ENCODE measurements at regions not wholly inside any gene's neighbourhood (a gene's known extent, or its start where the extent isn't known, plus 50 kb on each side); places are given as distances from the start of the nearest gene placed in this dataset.

DNA sequence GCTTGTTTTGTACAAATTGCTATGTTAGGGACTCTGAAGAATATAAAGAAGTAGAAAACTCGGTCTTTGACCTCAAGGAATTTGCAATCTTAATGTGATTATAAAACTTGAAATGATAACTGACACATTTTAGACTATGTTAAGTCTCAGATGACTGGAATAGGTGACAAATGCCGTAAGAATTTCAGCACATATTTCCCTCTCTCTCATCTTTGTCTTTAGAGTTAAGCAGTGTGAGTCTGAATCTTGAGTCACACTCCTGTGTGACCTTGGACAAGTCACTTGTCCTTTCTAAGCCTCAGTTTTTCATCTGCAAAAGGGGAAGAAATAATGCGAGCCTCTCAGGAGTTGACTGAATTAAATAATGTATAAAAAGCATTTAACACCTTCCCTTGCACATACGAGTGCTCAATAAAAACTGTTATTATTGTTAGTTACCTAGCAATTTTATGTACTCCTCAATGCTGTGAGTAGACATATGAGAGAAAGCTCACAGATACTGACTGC, 103.7 kb downstream of the DYRK2 start:
- CTCF ChIA-PET, result no interaction called here

DNA sequence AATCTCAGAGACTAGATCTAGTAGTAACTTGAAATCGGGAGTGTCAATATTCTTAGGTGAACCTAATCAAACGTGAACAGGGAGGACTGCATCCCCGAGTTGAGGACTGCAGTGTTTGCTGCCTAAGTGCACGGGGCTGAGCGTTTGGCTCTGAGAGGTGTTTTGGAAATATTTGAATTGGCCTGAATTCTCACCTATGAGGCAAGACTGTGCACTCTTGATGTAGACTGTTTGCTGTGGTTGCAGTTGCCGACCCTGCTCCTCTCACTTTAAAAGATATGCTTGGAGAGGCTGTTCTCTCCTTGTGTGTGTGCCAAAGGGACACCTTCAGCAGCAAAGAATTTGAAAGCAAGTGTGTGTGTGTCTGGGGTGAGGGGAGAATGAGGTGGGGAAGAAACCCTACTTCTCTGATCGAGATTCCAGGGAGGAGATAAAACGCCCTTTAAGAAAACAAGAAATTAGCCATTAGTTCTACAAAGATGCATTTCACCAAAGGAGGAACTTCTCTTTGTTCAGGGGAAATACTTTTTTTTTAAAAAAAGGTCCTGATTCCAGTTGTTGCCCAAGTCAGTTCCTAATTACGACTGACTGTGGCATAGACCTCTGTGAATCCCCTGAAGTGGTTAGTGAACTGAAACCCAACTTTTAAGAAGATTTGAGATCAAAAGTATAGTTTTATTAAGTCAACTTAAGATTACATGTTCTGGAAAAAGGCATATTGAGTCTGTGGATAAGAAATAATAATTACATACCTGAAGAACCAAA, 106.6 kb downstream of the DYRK2 start:
- Mint-ChIP-seq H3K4me3 (no peak overlapping the region), H3K36me3 (ENCODE audit: low read depth) (no peaks in the 10 kb centered on the region), H3K4me1 (peaks cover 25% of the 10 kb centered on the region), H3K27me3 (peaks cover 2% of the 10 kb centered on the region), H3K27ac (no peak overlapping the region), H3K9me3 (no peaks in the 10 kb centered on the region)
- TF ChIP-seq, protein P1, sequence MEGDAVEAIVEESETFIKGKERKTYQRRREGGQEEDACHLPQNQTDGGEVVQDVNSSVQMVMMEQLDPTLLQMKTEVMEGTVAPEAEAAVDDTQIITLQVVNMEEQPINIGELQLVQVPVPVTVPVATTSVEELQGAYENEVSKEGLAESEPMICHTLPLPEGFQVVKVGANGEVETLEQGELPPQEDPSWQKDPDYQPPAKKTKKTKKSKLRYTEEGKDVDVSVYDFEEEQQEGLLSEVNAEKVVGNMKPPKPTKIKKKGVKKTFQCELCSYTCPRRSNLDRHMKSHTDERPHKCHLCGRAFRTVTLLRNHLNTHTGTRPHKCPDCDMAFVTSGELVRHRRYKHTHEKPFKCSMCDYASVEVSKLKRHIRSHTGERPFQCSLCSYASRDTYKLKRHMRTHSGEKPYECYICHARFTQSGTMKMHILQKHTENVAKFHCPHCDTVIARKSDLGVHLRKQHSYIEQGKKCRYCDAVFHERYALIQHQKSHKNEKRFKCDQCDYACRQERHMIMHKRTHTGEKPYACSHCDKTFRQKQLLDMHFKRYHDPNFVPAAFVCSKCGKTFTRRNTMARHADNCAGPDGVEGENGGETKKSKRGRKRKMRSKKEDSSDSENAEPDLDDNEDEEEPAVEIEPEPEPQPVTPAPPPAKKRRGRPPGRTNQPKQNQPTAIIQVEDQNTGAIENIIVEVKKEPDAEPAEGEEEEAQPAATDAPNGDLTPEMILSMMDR (IDR thresholded peaks at IDR 0.05), result no peak
- no peak for DNase-seq
- ATAC-seq (ENCODE audit: low read depth), result no peak
- ChIA-PET CTCF (no interaction called here), POLR2A (no interaction called here)
- intact Hi-C loops (cut with micrococcal nuclease), result loop anchor here (5.0 kb wide), 2 partner anchors 187 to 313 kb away; no protein-coding TSS in a partner anchor

More for the DNA sequence above, 103.7 kb downstream of the DYRK2 start:
- DNase-seq, result no peak
- TF ChIP-seq, protein P1 (IDR thresholded peaks at IDR 0.05), result no peak
- Mint-ChIP-seq H3K9me3 (no peaks in the 10 kb centered on the region), H3K4me3 (no peak overlapping the region), H3K27me3 (peaks cover 2% of the 10 kb centered on the region), H3K27ac (no peak overlapping the region), H3K4me1 (peaks cover 11% of the 10 kb centered on the region), H3K36me3 (ENCODE audit: low read depth) (no peaks in the 10 kb centered on the region)
- intact Hi-C loops (cut with micrococcal nuclease), result no loop called here
- POLR2A ChIA-PET, result interaction anchor here (0.5 kb wide), 1 partner anchor 532 kb away, joined by 3 read pairs; no protein-coding TSS in a partner anchor
- no peak for ATAC-seq (ENCODE audit: low read depth)

DNA sequence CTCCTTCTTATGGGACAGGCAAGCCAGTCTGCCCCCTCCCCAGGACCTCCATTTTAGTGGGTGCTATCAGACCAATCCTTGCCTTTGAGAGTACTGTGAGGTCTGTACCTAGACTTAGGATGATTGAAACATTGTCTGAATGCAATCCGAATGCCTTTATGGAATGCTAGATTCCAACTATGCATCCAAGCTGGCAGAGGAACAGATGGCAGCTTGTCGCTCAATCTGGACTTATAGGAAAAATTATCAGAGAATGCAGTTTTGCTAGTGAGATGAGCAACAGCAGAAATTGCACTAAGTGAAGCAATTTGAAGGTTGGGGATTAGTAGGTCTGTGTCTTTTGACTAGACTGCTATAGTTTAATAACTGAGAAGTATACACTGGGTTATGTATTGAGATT, 109.1 kb downstream of the DYRK2 start:
- no peak for DNase-seq
- CTCF ChIA-PET, result no interaction called here

DNA sequence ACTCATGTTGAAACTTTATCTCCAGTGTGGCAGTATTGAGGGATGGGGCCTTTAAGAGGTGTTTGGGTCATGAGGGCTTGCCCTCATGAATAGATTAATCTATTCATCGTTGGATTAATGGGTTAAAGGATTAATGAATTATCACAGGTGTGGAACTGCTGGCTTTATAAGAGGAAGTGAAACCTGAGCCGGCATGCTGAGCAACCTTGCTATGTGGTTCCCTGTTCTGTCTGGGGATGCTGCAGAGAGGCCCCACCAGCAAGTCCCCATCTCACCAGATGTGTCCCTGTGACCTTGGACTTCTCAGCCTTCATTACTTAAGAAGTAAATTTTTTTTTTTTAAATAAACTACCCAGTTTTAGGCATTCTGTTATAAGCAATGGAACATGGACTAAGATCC, 109.6 kb downstream of the DYRK2 start:
- ChIA-PET CTCF (no interaction called here), POLR2A (no interaction called here)
- DNase-seq, result no peak
- H3K27me3 Mint-ChIP-seq, result no peaks in the 10 kb centered on the region
- intact Hi-C loops (cut with micrococcal nuclease), result loop anchor here (1.0 to 5.0 kb wide), 4 partner anchors 59 to 316 kb away; no protein-coding TSS in a partner anchor
- H3K36me3 Mint-ChIP-seq (ENCODE audit: low read depth), result no peaks in the 10 kb centered on the region
- H3K9me3 Mint-ChIP-seq, result no peaks in the 10 kb centered on the region
- no peak overlapping the region for H3K4me3 Mint-ChIP-seq
- no peak overlapping the region for H3K27ac Mint-ChIP-seq
- ATAC-seq (ENCODE audit: low read depth), result peak; percentile 95
- peaks cover 25% of the 10 kb centered on the region for H3K4me1 Mint-ChIP-seq
- TF ChIP-seq, protein P1 (IDR thresholded peaks at IDR 0.05), result no peak

More for the DNA sequence above, 109.1 kb downstream of the DYRK2 start:
- intact Hi-C loops (cut with micrococcal nuclease), result loop anchor here (1.0 to 5.0 kb wide), 4 partner anchors 58 to 315 kb away; no protein-coding TSS in a partner anchor
- no peak for ATAC-seq (ENCODE audit: low read depth)
- Mint-ChIP-seq H3K36me3 (ENCODE audit: low read depth) (no peaks in the 10 kb centered on the region), H3K27ac (no peak overlapping the region), H3K4me3 (no peak overlapping the region), H3K27me3 (peaks cover 1% of the 10 kb centered on the region), H3K4me1 (peaks cover 25% of the 10 kb centered on the region), H3K9me3 (no peaks in the 10 kb centered on the region)
- POLR2A ChIA-PET, result no interaction called here
- TF ChIP-seq, protein P1 (IDR thresholded peaks at IDR 0.05), result no peak

DNA sequence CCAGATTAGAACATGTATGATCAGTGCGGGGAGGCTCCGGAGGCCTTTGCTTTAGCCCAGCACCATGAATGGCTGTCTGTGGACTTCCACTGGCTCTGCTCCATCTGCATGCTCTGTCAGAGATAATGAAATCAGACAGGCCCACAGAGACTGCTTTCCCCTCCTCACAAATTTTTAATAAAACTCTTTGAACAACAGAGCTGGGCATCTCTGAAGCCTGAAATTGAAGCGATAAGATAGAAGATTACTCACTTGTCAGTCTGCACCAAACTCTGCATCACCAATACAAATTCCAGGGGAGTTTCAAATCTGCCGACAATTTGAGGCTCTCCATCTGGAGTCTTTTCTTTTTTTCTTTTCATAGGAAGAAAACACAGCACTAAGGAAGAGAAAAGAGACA, 110.0 kb downstream of the DYRK2 start:
- no peaks in the 10 kb centered on the region for H3K9me3 Mint-ChIP-seq
- TF ChIP-seq, protein P1 (IDR thresholded peaks at IDR 0.05), result no peak
- H3K4me3 Mint-ChIP-seq, result no peak overlapping the region
- DNase-seq (no peak), ATAC-seq (ENCODE audit: low read depth) (no peak)
- peaks cover 25% of the 10 kb centered on the region for H3K4me1 Mint-ChIP-seq
- no peaks in the 10 kb centered on the region for H3K36me3 Mint-ChIP-seq (ENCODE audit: low read depth)
- intact Hi-C loops (cut with micrococcal nuclease), result loop anchor here (1.0 to 5.0 kb wide), 4 partner anchors 59 to 316 kb away; no protein-coding TSS in a partner anchor
- H3K27ac Mint-ChIP-seq, result peak overlapping the region; percentile 41
- ChIA-PET POLR2A (no interaction called here), CTCF (no interaction called here)
- no peaks in the 10 kb centered on the region for H3K27me3 Mint-ChIP-seq

All from activated B cell treated with CpG ODN at 0.5 μM for 24 hours (primary cell).